HK-2 (cell line): ENCODE measurements at regions not wholly inside any gene's neighbourhood (a gene's known extent, or its start where the extent isn't known, plus 50 kb on each side); places are given as distances from the start of the nearest gene placed in this dataset.

Experiments
- DNase-seq: peaks from one replicate; pipeline ENCODE4 v3.0.0-alpha.2; 2018; ENCODE audit not compliant: unreplicated experiment

GRCh38 chr13:106047859-106048258 is 487.6 kb downstream of the EFNB2 start:
- DNase-seq: no peak

GRCh38 chr13:106042996-106043581 is 492.4 kb downstream of the EFNB2 start:
- no peak for DNase-seq

- no peak for DNase-seq
Observed at GRCh38 chr13:106041445-106041844, 494.0 kb downstream of the EFNB2 start.

GRCh38 chr13:106038752-106039151 is 496.7 kb downstream of the EFNB2 start:
- DNase-seq: peak; percentile 8

GRCh38 chr13:106036870-106037269 is 498.6 kb downstream of the EFNB2 start:
- DNase-seq: no peak

- DNase-seq: no peak
Observed at GRCh38 chr13:106034201-106034600, 501.3 kb downstream of the EFNB2 start.

GRCh38 chr13:106033659-106034058 is 501.8 kb downstream of the EFNB2 start:
- no peak for DNase-seq

GRCh38 chr13:106032441-106032840 is 503.0 kb downstream of the EFNB2 start:
- no peak for DNase-seq

GRCh38 chr13:106029676-106030290 is 505.7 kb downstream of the EFNB2 start:
- DNase-seq: no peak

GRCh38 chr13:106028911-106029310 is 506.6 kb downstream of the EFNB2 start:
- no peak for DNase-seq

- DNase-seq: no peak
Observed at GRCh38 chr13:106011600-106011999, 523.9 kb downstream of the EFNB2 start.

GRCh38 chr13:106010836-106011235 is 524.6 kb downstream of the EFNB2 start:
- DNase-seq: no peak

GRCh38 chr13:106008540-106008939 is 526.9 kb downstream of the EFNB2 start:
- no peak for DNase-seq

- no peak for DNase-seq
Observed at GRCh38 chr13:106007156-106007555, 528.3 kb downstream of the EFNB2 start.

GRCh38 chr13:106003651-106004050 is 531.8 kb downstream of the EFNB2 start:
- DNase-seq: no peak

- no peak for DNase-seq
Observed at GRCh38 chr13:106001443-106001842, 534.0 kb downstream of the EFNB2 start.

GRCh38 chr13:105997581-105998550 is 537.6 kb downstream of the EFNB2 start:
- DNase-seq: no peak

- no peak for DNase-seq
Observed at GRCh38 chr13:105996391-105997025, 539.0 kb downstream of the EFNB2 start.

- DNase-seq: no peak
Observed at GRCh38 chr13:105994340-105994739, 541.1 kb downstream of the EFNB2 start.

- DNase-seq: no peak
Observed at GRCh38 chr13:105991622-105992277, 543.7 kb downstream of the EFNB2 start.

GRCh38 chr13:105991131-105991530 is 544.3 kb downstream of the EFNB2 start:
- no peak for DNase-seq
